ENCODE measurements at regions not wholly inside any gene's neighbourhood (a gene's known extent, or its start where the extent isn't known, plus 50 kb on each side); places are given as distances from the start of the nearest gene placed in this dataset.

DNA sequence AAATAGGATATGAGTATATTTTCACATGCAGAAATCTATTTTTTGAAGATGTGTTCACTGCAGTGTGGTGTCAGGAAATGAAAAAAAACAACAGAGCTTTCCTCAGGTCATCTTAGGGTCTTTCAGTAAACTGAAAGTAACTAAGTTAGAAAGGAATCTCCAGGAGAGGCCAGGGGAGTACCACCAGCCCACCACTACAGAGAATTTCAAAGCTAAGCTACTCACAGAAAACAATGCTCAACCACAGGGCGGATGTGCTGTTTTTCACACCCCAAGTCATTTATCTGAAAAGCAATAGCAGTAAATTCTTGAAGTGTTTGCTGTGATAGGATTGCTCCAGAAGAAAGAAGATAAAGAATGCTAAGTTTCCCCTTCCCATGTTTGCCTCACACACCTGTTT, 79.0 kb downstream of the IFNG start:
- no peak overlapping the region for H3K4me3 ChIP-seq (ENCODE audit: low read depth, low read length)
- no peak overlapping the region for H2AFZ ChIP-seq (ENCODE audit: low read length, unreplicated experiment)
- H3K79me2 ChIP-seq (ENCODE audit: control insufficient read depth, insufficient read depth, low read length, unreplicated experiment), result no peaks in the 10 kb centered on the region
- no peaks in the 10 kb centered on the region for H3K4me1 ChIP-seq (ENCODE audit: control insufficient read depth, insufficient read depth, low read length, unreplicated experiment)
- H3K27ac ChIP-seq (ENCODE audit: low read depth, low read length), result no peak overlapping the region
- H3K27me3 ChIP-seq (ENCODE audit: insufficient read depth, low read length), result peaks cover 22% of the 10 kb centered on the region; the same call in 1 of the 2 replicates
- no peaks in the 10 kb centered on the region for H3K36me3 ChIP-seq (ENCODE audit: insufficient read depth, low read length)

DNA sequence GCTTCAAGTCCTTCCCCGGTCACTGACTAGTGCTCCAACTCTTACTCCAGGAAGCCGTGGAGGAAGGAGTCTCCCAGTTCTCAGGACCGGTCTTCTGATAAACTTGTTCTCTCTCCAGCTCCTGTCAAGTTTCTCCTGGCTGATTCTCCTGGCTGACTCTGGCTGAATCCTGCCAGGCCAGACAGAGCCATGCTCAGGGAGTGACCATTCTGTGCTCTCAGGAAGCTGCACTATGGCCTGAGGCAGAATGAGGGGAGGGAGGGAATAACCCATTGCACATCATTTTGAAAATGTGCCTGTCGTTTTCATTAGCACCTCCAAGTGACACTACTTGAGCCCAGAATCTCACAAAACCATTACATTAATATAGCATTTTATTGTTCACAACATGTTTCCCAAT, 80.8 kb downstream of the IFNG start:
- Histone ChIP-seq H3K4me3 (ENCODE audit: low read depth, low read length) (no peak overlapping the region), H3K79me2 (ENCODE audit: control insufficient read depth, insufficient read depth, low read length, unreplicated experiment) (no peaks in the 10 kb centered on the region), H2AFZ (ENCODE audit: low read length, unreplicated experiment) (no peak overlapping the region), H3K4me1 (ENCODE audit: control insufficient read depth, insufficient read depth, low read length, unreplicated experiment) (no peaks in the 10 kb centered on the region), H3K36me3 (ENCODE audit: insufficient read depth, low read length) (no peaks in the 10 kb centered on the region), H3K27ac (ENCODE audit: low read depth, low read length) (no peak overlapping the region), H3K27me3 (ENCODE audit: insufficient read depth, low read length) (peaks cover 12% of the 10 kb centered on the region; the same call in 1 of the 2 replicates)

DNA sequence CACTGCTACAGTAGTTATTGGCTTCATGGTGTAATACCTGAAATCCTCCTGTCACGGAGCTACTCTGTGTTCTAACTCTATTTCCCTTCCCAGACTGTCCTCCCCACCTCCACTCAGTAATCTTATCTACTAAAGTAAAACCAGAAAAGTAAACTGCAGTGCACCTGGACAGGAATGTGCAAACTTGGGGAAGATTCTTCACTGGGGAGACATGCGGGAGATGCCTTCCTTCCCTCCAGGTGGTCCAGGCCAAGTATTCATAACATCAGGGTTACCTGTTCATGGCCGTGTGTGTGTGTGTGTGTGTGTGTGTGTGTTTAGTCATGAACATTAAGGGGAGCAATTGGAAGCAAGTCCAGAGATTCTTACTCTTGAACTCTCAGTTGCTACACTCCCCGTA, 84.1 kb downstream of the IFNG start:
- no peaks in the 10 kb centered on the region for H3K79me2 ChIP-seq (ENCODE audit: control insufficient read depth, insufficient read depth, low read length, unreplicated experiment)
- no peaks in the 10 kb centered on the region for H3K36me3 ChIP-seq (ENCODE audit: insufficient read depth, low read length)
- H2AFZ ChIP-seq (ENCODE audit: low read length, unreplicated experiment), result no peak overlapping the region
- no peak overlapping the region for H3K27ac ChIP-seq (ENCODE audit: low read depth, low read length)
- H3K4me3 ChIP-seq (ENCODE audit: low read depth, low read length), result no peak overlapping the region
- H3K27me3 ChIP-seq (ENCODE audit: insufficient read depth, low read length), result peaks cover 9% of the 10 kb centered on the region; the same call in 1 of the 2 replicates
- no peaks in the 10 kb centered on the region for H3K4me1 ChIP-seq (ENCODE audit: control insufficient read depth, insufficient read depth, low read length, unreplicated experiment)

DNA sequence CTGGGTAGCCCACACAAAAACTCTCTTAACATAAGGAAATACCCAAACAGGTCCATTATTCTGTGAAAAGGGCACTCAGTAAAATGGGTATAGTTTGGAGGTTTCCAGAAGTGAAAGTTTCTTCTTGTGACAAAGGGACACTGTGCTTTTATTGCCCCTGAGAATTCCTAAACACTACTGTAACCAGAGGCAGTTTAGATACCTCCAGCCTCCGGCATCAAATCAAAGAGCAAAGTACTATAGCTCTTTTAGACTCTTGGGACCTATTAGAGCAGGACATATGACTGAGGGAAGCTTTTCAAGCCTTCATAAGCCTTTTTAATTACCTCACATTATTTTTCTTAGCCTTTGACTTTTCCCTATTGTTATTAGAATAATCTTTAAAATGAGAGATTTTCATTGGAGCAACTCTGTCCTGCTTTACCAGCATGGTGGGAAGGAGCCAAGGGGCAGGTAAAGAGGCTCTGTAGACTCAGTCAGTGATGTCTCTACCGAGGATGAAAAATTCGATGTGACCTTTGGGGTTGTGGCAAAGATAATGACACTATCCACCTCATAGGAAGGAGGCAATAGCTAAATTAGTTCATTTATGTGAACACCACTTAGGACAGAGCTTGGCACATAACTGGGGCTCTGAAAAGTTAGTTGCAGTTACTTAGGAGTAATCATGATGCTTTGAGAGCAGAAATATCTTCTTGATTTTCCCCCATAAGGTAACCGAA, 85.1 kb downstream of the IFNG start:
- no peak overlapping the region for H2AFZ ChIP-seq (ENCODE audit: low read length, unreplicated experiment)
- no peaks in the 10 kb centered on the region for H3K79me2 ChIP-seq (ENCODE audit: control insufficient read depth, insufficient read depth, low read length, unreplicated experiment)
- H3K36me3 ChIP-seq (ENCODE audit: insufficient read depth, low read length), result no peaks in the 10 kb centered on the region
- H3K27ac ChIP-seq (ENCODE audit: low read depth, low read length), result no peak overlapping the region
- no peaks in the 10 kb centered on the region for H3K4me1 ChIP-seq (ENCODE audit: control insufficient read depth, insufficient read depth, low read length, unreplicated experiment)
- H3K27me3 ChIP-seq (ENCODE audit: insufficient read depth, low read length), result peaks cover 8% of the 10 kb centered on the region; the same call in 1 of the 2 replicates
- H3K4me3 ChIP-seq (ENCODE audit: low read depth, low read length), result no peak overlapping the region

DNA sequence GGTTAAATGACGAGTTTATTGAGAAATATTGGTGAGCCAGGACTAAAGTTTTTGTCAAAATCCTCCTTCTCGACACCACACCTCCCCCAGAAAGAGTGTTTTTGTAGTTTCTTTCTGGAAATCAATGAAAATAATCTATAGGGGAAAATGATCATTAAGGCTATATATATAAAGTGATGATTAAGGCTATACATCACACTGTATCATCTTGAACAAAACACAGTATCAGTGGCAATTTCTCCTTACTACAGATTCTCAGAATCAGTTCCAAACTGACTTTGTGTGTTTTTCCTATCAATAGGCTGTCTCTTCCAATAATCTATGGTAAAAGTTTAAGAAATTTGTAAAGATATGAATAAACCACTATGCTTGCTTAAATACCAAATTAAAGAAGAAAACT, 81.7 kb downstream of the IFNG-AS1 start:
- Histone ChIP-seq H3K79me2 (ENCODE audit: control insufficient read depth, insufficient read depth, low read length, unreplicated experiment) (no peaks in the 10 kb centered on the region), H3K4me1 (ENCODE audit: control insufficient read depth, insufficient read depth, low read length, unreplicated experiment) (no peaks in the 10 kb centered on the region), H3K36me3 (ENCODE audit: insufficient read depth, low read length) (no peaks in the 10 kb centered on the region), H3K27ac (ENCODE audit: low read depth, low read length) (no peak overlapping the region), H2AFZ (ENCODE audit: low read length, unreplicated experiment) (no peak overlapping the region), H3K27me3 (ENCODE audit: insufficient read depth, low read length) (peaks cover 15% of the 10 kb centered on the region), H3K4me3 (ENCODE audit: low read depth, low read length) (no peak overlapping the region)

All from ACC112 (cell line).